ENCODE measurements at regions not wholly inside any gene's neighbourhood (a gene's known extent, or its start where the extent isn't known, plus 50 kb on each side); places are given as distances from the start of the nearest gene placed in this dataset.

DNA sequence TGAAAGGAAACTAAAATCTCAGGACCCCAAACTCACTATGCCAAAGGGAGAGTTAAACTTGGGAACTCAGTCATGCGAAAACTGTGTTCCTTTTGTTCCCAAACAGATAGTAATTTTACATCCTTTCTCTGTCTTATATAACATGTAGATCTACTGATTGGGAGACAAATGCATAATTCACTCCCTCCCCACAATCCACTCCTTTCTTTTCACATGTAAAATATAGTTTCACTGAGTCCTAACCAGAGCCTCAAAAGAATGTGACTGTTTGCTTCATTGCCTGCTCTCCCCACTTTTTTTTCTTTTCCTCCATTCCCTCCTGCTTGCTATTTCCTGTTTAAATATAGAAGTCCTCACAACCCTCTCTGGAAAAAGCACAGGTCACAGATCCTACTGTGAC, 699.3 kb upstream of the ADGRL3 start:
- H4K5ac ChIP-seq (ENCODE audit: insufficient read length, low read depth, low read length): no peak overlapping the region
- no peak overlapping the region for H3K9ac ChIP-seq (replicated peaks in 1 of 4; ENCODE audit: extremely low read depth in 1 of 4, low read depth in 3 of 4, low read length in 3 of 4)
- H3K27me3 ChIP-seq (replicated peaks in 1 of 4; ENCODE audit: control insufficient read depth in 3 of 4, extremely low read depth in 1 of 4, insufficient read depth in 3 of 4, low read length in 3 of 4): no peaks in the 10 kb centered on the region
- H3K23ac ChIP-seq (ENCODE audit: insufficient read length): no peak overlapping the region
- no peaks in the 10 kb centered on the region for H3K79me1 ChIP-seq (ENCODE audit: low read depth, low read length)
- H3K4me3 ChIP-seq (ENCODE audit: extremely low read depth in 1 of 4, insufficient read depth in 2 of 4, low read depth in 3 of 4, low read length in 4 of 4): no peak overlapping the region
- no peak overlapping the region for H2BK20ac ChIP-seq (ENCODE audit: low read length)
- no peak overlapping the region for H2BK12ac ChIP-seq (ENCODE audit: low read depth, low read length)
- H4K91ac ChIP-seq (replicated peaks; ENCODE audit: insufficient read length, low read length): no peak overlapping the region
- H3K9me3 ChIP-seq (ENCODE audit: insufficient read depth in 2 of 2, low read depth in 1 of 2, low read length in 1 of 2): no peaks in the 10 kb centered on the region
- no peak overlapping the region for H2AK5ac ChIP-seq (ENCODE audit: low read depth, low read length)
- ChIA-PET CTCF (ENCODE audit: partially characterized antibody) (no interaction called here), POLR2A (ENCODE audit: partially characterized antibody) (no interaction called here)
- no peak overlapping the region for H3K56ac ChIP-seq (replicated peaks; ENCODE audit: insufficient read length, low read depth, low read length)
- H2BK15ac ChIP-seq (ENCODE audit: low read length): no peak overlapping the region
- no peak overlapping the region for H2BK120ac ChIP-seq (replicated peaks; ENCODE audit: low read depth, low read length)
- no peak overlapping the region for H3K4me2 ChIP-seq (ENCODE audit: insufficient read depth in 1 of 2, low read depth in 2 of 2, low read length in 2 of 2)
- H3K27ac ChIP-seq (ENCODE audit: low read depth, low read length): no peak overlapping the region
- WGBS, 2 experiments (ENCODE audit: extremely low coverage in 1 of 2, insufficient coverage in 1 of 2, insufficient read length in 1 of 2, insufficient replicate concordance in 2 of 2, low coverage in 1 of 2, low lambda C conversion rate in 2 of 2, missing lambda C conversion rate in 1 of 2): 73% methylated on average over 1 of the region's 1 CpG; no CpG with 5 or more reads in 1 of the 2 experiments
- no peaks in the 10 kb centered on the region for H3K79me2 ChIP-seq (ENCODE audit: control insufficient read depth in 1 of 2, insufficient read depth in 2 of 2, low read length in 2 of 2)
- H2BK5ac ChIP-seq (ENCODE audit: low read depth, low read length): no peak overlapping the region
- H3K4ac ChIP-seq (replicated peaks; ENCODE audit: insufficient read length, low read depth, low read length): no peak overlapping the region
- no peaks in the 10 kb centered on the region; a peak in 1 of 8 replicates for H3K36me3 ChIP-seq (ENCODE audit: control insufficient read depth in 2 of 4, insufficient read depth in 4 of 4, low read length in 3 of 4)
- H3K14ac ChIP-seq (ENCODE audit: insufficient read length): no peak overlapping the region
- no peaks in the 10 kb centered on the region for H3K23me2 ChIP-seq (ENCODE audit: low read depth, low read length)
- peak overlapping the region; percentile 93 for H2AFZ ChIP-seq (ENCODE audit: low read length)
- H3K18ac ChIP-seq (ENCODE audit: extremely low read depth, low read length): no peak overlapping the region
- DNase-seq (ENCODE audit: low read depth in 1 of 2, low spot score in 2 of 2): no peak
- no peak for FAIRE-seq
- H4K20me1 ChIP-seq (replicated peaks in 1 of 2; ENCODE audit: control insufficient read depth in 1 of 2, insufficient read depth in 2 of 2, low read length in 2 of 2): no peaks in the 10 kb centered on the region
- H4K8ac ChIP-seq (ENCODE audit: extremely low read depth, insufficient read depth, low read length): no peak overlapping the region
- H3K4me1 ChIP-seq (replicated peaks in 1 of 4; ENCODE audit: control insufficient read depth in 3 of 4, insufficient read depth in 4 of 4, low read length in 3 of 4): peaks cover 0 to 2% (median 0%) of the 10 kb centered on the region in 4 experiments; a peak in 3 of 7 replicates
- TF ChIP-seq POLR2A (IDR thresholded peaks at IDR 0.05; ENCODE audit: control extremely low read depth in 1 of 2, low read depth in 2 of 2, low read length in 2 of 2) (no peak), SAP30 (IDR thresholded peaks at IDR 0.05; ENCODE audit: insufficient read depth, insufficient replicate concordance, low read length) (no peak), BACH1 (IDR thresholded peaks at IDR 0.05; ENCODE audit: low read length) (no peak), POU5F1 (IDR thresholded peaks at IDR 0.05; ENCODE audit: low read depth, low read length) (no peak), HDAC2 (IDR thresholded peaks at IDR 0.05; ENCODE audit: borderline replicate concordance in 1 of 2, low read depth in 2 of 2, low read length in 2 of 2) (no peak), RXRA (IDR thresholded peaks at IDR 0.05; ENCODE audit: insufficient read depth, low read depth, low read length) (no peak), RNF2 (IDR thresholded peaks at IDR 0.05; ENCODE audit: borderline replicate concordance, low read depth, low read length, missing control alignments, poor library complexity, severe bottlenecking) (no peak), CHD1 (IDR thresholded peaks at IDR 0.05; ENCODE audit: low read depth, low read length) (no peak)
